ENCODE measurements at regions not wholly inside any gene's neighbourhood (a gene's known extent, or its start where the extent isn't known, plus 50 kb on each side); places are given as distances from the start of the nearest gene placed in this dataset.

- intact Hi-C loops (cut with DNase I), result no loop called here
- no peak for DNase-seq
Observed at GRCh38 chr5:143696921-143697320, 115.0 kb upstream of the HMHB1 start.

DNA sequence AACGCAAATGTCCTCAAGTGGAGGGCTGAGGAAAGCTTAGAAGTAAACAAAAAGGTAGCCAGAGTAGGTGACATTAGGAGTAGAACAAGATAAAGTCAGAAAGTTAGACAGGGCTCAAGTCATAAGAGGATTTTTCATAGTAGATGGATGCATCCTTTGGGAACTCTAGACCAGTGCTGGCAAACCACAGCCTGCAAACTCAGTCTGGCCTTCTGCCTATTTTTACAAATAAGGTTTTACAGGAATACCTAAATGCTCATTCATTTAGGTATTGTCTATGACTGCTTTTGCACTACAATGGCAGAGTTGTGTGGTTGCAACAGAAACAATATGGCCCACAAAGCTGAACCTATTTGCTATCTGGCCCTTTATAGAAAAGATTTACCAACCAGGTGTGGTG, 116.0 kb upstream of the HMHB1 start:
- intact Hi-C loops (cut with DNase I), result no loop called here
- DNase-seq, result no peak

GRCh38 chr5:143695244-143695864, 116.6 kb upstream of the HMHB1 start:
- DNase-seq, result no peak
- intact Hi-C loops (cut with DNase I), result no loop called here

DNA sequence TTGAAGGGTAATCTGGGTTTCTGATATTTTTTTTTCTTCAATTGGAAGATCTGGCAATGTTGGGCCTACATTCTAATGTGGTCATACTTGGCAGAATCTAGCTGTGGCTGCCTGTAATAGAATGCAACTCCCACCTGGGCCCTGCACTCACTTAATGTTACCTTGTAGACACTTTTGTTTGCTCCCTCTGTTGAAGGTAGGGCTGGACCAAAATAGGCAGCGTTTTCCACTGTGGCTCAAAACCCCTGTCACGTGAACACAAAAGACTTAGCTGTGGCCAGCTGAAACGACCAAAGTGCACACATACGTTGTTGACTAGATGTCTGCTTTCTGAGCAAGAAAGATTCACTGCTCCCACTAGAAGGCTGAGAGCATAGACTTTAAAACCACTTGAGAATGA, 117.6 kb upstream of the HMHB1 start:
- intact Hi-C loops (cut with DNase I), result no loop called here
- no peak for DNase-seq

- intact Hi-C loops (cut with DNase I), result no loop called here
- DNase-seq, result no peak
Observed at GRCh38 chr5:143693651-143694252, 118.2 kb upstream of the HMHB1 start.

- no peak for DNase-seq
- intact Hi-C loops (cut with DNase I), result no loop called here
Observed at GRCh38 chr5:143692342-143692741, 119.6 kb upstream of the HMHB1 start.

- DNase-seq, result no peak
- intact Hi-C loops (cut with DNase I), result no loop called here
Observed at GRCh38 chr5:143691945-143692290, 120.0 kb upstream of the HMHB1 start.

DNA sequence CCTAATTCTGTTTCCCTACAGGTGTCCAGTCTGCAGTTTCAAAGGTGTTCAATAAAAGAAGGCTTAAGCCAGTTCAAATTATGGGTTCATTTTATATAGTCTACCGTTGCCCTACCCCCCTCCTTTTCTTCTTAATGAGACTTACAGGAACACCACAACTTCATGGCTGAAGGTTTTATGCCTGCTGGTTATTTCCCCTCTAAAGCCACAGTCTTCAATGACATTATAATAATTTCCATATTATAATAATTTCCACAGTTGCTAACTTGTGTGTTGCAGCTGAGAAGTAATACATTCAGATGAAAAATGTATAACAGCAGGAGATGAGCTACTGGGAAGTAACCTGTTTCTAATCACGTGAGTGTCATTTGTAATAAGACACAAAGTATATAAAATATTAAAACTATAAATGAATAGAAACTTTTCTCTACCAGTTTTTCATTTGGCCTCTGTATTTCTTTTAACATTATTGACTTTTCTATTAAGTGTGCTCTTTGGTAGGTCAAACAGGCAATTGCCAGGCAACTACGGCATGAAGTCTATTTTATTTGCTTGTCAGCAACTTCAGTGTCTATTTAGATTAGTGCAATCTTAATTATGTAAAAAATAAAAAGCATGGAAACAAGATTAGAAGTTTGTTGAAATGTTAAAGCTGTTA, 120.5 kb upstream of the HMHB1 start:
- intact Hi-C loops (cut with DNase I), result no loop called here
- DNase-seq, result no peak

GRCh38 chr5:143687604-143688003, 124.4 kb upstream of the HMHB1 start:
- no peak for DNase-seq
- intact Hi-C loops (cut with DNase I), result no loop called here

- peak in 1 of 42 donors; percentile 2 for DNase-seq
- intact Hi-C loops (cut with DNase I), result no loop called here
Observed at GRCh38 chr5:143685246-143685815, 126.6 kb upstream of the HMHB1 start.

- intact Hi-C loops (cut with DNase I), result no loop called here
- DNase-seq, result no peak
Observed at GRCh38 chr5:143683459-143683858, 128.5 kb upstream of the HMHB1 start.

- intact Hi-C loops (cut with DNase I), result no loop called here
- DNase-seq, result no peak
Observed at GRCh38 chr5:143682929-143683386, 129.0 kb upstream of the HMHB1 start.

GRCh38 chr5:143682246-143682905, 129.6 kb upstream of the HMHB1 start:
- no peak for DNase-seq
- intact Hi-C loops (cut with DNase I), result no loop called here

- intact Hi-C loops (cut with DNase I), result no loop called here
- no peak for DNase-seq
Observed at GRCh38 chr5:143680672-143681259, 131.2 kb upstream of the HMHB1 start.

- DNase-seq, result no peak
- intact Hi-C loops (cut with DNase I), result no loop called here
Observed at GRCh38 chr5:143679777-143680176, 132.2 kb upstream of the HMHB1 start.

DNA sequence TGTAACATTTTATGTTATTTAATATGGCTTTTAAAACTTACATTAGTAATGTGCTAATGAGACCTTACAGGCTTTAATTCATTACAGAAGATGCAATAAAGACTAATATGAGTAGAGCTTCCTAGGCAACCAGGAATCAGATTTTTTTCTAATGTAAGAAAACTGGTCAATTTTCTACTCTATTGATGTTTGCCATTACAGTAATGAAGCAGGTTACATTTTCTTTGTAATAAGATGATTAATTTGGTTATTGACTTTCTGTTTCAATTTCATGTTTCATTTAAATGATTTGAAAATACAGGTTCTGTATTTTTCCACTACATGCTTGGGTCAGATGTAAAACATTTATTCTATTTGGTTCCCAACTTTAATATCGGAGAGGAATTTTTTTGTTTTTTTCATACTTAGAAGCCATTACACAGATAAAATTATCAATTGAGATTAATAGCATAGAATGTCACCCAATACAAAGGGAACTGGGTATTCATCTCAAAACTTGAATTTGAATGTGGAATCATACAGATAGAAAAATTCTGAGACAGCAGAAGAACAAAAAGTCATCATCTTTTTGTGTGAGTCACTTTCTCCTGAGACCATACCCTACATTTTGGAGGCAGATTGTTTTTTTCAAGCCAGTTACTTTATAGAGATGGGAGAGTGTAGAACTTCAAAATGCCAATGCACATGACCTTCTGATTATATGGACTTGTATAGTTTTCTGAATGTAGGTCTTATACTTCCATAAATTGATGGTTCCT, 133.6 kb upstream of the HMHB1 start:
- DNase-seq, result no peak
- intact Hi-C loops (cut with DNase I), result no loop called here

DNA sequence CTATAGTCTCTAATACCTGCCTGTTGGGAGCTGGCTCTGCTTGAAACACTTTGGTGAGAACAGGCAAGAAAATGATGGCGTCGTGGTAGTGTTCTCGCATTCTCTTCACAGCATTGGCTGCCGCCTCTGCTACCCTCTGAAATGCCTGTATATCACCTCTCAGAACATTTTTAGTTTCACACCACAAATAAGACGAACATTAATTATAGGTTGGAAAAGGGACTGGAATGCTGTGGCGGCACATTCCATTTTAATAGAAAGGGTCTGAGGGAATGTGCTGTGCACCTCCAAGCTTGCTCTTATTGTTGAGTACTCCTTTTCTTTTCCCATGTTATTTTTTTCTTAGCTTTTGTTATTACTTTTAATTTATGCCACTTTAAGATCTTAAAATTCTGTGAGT, 134.6 kb upstream of the HMHB1 start:
- intact Hi-C loops (cut with DNase I), result no loop called here
- no peak for DNase-seq

DNA sequence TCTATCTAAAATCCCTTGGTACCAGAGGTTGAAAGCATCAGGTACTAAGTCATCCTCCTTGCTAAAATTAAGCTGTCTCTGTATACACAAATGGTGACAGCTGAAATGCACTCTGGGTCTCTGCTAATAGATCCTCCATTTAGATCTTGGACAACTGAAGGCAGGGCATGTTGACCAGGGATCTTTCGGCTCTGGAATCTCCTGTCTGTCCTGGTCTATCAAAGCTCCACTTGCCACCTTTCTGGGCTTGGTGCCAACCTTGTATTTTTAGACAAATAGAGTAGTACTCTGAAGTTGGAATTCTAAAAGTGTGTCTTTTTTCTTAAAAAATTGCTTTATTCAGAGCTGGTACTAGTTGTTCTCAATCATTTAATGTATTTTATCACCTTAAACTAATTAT, 135.2 kb upstream of the HMHB1 start:
- intact Hi-C loops (cut with DNase I), result no loop called here
- DNase-seq, result no peak

GRCh38 chr5:143674469-143674786, 137.5 kb upstream of the HMHB1 start:
- intact Hi-C loops (cut with DNase I), result no loop called here
- no peak for DNase-seq
